ENCODE measurements at regions not wholly inside any gene's neighbourhood (a gene's known extent, or its start where the extent isn't known, plus 50 kb on each side); places are given as distances from the start of the nearest gene placed in this dataset.

- TF ChIP-seq POLR2A (IDR thresholded peaks at IDR 0.05; ENCODE audit: low read depth, low read length), result no peak
- TF ChIP-seq POLR2AphosphoS5 (IDR thresholded peaks at IDR 0.05; ENCODE audit: low read depth, low read length), result no peak
- no peak for TF ChIP-seq TAF1 (IDR thresholded peaks at IDR 0.05; ENCODE audit: low read depth, low read length)
Measured at GRCh38 chr10:62746951-62747729, 57.4 kb upstream of the ADO start.

Measured in GM12891 (cell line).